ENCODE measurements at regions not wholly inside any gene's neighbourhood (a gene's known extent, or its start where the extent isn't known, plus 50 kb on each side); places are given as distances from the start of the nearest gene placed in this dataset.

DNA sequence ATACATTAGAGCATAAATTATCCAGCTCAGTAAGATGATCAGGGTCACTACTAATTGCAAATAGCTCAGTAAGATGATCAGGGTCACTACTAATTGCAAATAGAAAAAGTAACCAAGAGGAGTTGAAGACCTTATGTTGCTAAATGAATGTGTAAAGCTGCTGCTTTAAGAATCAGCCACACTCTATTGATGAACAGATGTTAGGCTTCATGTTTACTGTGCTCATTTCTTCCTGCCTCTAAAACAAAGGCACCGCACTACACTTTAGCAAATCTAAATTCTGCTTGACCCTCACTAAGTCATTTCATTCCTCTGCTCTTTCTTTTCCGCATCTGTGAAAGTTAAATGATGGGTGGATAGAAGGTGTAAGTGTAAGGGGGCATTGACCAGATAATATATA lies 92.6 kb upstream of the PLSCR4 start:
- TF ChIP-seq, protein P1, sequence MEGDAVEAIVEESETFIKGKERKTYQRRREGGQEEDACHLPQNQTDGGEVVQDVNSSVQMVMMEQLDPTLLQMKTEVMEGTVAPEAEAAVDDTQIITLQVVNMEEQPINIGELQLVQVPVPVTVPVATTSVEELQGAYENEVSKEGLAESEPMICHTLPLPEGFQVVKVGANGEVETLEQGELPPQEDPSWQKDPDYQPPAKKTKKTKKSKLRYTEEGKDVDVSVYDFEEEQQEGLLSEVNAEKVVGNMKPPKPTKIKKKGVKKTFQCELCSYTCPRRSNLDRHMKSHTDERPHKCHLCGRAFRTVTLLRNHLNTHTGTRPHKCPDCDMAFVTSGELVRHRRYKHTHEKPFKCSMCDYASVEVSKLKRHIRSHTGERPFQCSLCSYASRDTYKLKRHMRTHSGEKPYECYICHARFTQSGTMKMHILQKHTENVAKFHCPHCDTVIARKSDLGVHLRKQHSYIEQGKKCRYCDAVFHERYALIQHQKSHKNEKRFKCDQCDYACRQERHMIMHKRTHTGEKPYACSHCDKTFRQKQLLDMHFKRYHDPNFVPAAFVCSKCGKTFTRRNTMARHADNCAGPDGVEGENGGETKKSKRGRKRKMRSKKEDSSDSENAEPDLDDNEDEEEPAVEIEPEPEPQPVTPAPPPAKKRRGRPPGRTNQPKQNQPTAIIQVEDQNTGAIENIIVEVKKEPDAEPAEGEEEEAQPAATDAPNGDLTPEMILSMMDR (conservative IDR thresholded peaks at IDR 0.05; ENCODE audit: low read length): no peak
- no peak overlapping the region for H2AFZ ChIP-seq (ENCODE audit: low read length)

DNA sequence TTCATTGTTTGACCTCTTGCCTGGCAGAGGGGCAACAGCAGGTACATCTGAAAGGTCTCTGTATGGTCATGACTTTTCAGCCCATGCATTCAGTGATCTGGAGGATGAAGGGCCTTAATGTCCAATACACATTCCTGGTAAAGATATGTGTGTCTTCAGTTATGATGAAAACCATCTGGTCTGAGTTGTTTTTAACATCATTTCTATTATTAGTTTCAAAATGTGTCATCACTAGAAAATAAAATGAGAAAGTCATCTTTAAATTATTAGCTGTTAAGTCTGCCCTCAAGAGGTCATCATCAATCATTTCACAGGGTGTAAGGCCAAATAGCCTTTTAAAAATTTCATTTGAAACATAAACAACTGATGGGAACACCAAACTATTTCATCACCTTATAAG lies 92.1 kb upstream of the PLSCR4 start:
- Histone ChIP-seq H3K4me2 (ENCODE audit: low read depth, low read length, poor library complexity, severe bottlenecking) (no peak overlapping the region), H3K36me3 (ENCODE audit: insufficient read depth, low read length) (no peaks in the 10 kb centered on the region), H2AFZ (ENCODE audit: low read length) (no peak overlapping the region), H3F3A (ENCODE audit: low read depth) (no peaks in the 10 kb centered on the region), H4K20me1 (ENCODE audit: insufficient read depth, low read length, poor library complexity, severe bottlenecking) (no peaks in the 10 kb centered on the region), H3K9me2 (replicated peaks; ENCODE audit: low read depth, low read length) (no peaks in the 10 kb centered on the region), H3K27me3 (ENCODE audit: insufficient read depth, low read length, poor library complexity, severe bottlenecking) (no peaks in the 10 kb centered on the region), H3K79me2 (ENCODE audit: insufficient read depth, low read length) (no peaks in the 10 kb centered on the region), H3K4me3 (ENCODE audit: low read length, poor library complexity, severe bottlenecking) (no peak overlapping the region), H3K4me1 (ENCODE audit: insufficient read depth, low read length, poor library complexity, severe bottlenecking) (no peaks in the 10 kb centered on the region), H3K9ac (ENCODE audit: low read depth, low read length, poor library complexity, severe bottlenecking) (no peak overlapping the region), H3K9me3 (ENCODE audit: insufficient read depth, low read depth, low read length) (no peaks in the 10 kb centered on the region)
- TF ChIP-seq, protein P1 (conservative IDR thresholded peaks at IDR 0.05; ENCODE audit: low read length): no peak
- TF ChIP-seq EZH2phosphoT487 (IDR thresholded peaks at IDR 0.05; ENCODE audit: borderline replicate concordance): no peak

More for the DNA sequence above, 92.6 kb upstream of the PLSCR4 start:
- H4K20me1 ChIP-seq (ENCODE audit: insufficient read depth, low read length, poor library complexity, severe bottlenecking): no peaks in the 10 kb centered on the region
- no peaks in the 10 kb centered on the region for H3K36me3 ChIP-seq (ENCODE audit: insufficient read depth, low read length)
- H3K9ac ChIP-seq (ENCODE audit: low read depth, low read length, poor library complexity, severe bottlenecking): no peak overlapping the region
- no peaks in the 10 kb centered on the region for H3K4me1 ChIP-seq (ENCODE audit: insufficient read depth, low read length, poor library complexity, severe bottlenecking)
- H3K9me2 ChIP-seq (replicated peaks; ENCODE audit: low read depth, low read length): no peaks in the 10 kb centered on the region
- no peaks in the 10 kb centered on the region for H3K27me3 ChIP-seq (ENCODE audit: insufficient read depth, low read length, poor library complexity, severe bottlenecking)
- H3K9me3 ChIP-seq (ENCODE audit: insufficient read depth, low read depth, low read length): no peaks in the 10 kb centered on the region
- H3K4me2 ChIP-seq (ENCODE audit: low read depth, low read length, poor library complexity, severe bottlenecking): no peak overlapping the region
- no peaks in the 10 kb centered on the region for H3F3A ChIP-seq (ENCODE audit: low read depth)
- no peak overlapping the region for H3K4me3 ChIP-seq (ENCODE audit: low read length, poor library complexity, severe bottlenecking)
- H3K79me2 ChIP-seq (ENCODE audit: insufficient read depth, low read length): no peaks in the 10 kb centered on the region

DNA sequence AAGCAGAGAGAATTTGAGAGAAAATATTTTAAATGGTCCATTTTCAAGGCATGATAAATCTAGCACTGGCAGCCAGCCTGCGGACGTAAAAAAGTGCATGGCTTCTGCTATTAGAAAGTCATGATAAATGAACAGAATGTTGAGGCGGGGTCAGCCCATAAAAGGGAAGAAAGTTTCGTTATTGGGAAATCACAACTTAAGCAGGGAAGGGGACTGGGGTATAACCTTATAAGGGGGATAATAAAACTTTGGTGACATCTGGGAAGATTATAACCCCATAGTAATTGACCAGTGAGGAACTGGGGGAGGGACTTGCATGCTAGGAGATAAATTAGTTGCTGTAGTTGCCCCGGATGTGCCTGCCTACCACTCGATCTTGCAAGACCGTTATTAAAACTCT lies 88.4 kb upstream of the PLSCR4 start:
- no peaks in the 10 kb centered on the region for H3K4me1 ChIP-seq (ENCODE audit: insufficient read depth, low read length, poor library complexity, severe bottlenecking)
- H3K9ac ChIP-seq (ENCODE audit: low read depth, low read length, poor library complexity, severe bottlenecking): no peak overlapping the region
- no peaks in the 10 kb centered on the region for H3F3A ChIP-seq (ENCODE audit: low read depth)
- TF ChIP-seq, protein P1 (conservative IDR thresholded peaks at IDR 0.05; ENCODE audit: low read length): no peak
- TF ChIP-seq EZH2phosphoT487 (IDR thresholded peaks at IDR 0.05; ENCODE audit: borderline replicate concordance): no peak
- H3K4me3 ChIP-seq (ENCODE audit: low read length, poor library complexity, severe bottlenecking): no peak overlapping the region
- no peaks in the 10 kb centered on the region for H3K79me2 ChIP-seq (ENCODE audit: insufficient read depth, low read length)
- no peak overlapping the region for H3K4me2 ChIP-seq (ENCODE audit: low read depth, low read length, poor library complexity, severe bottlenecking)
- H4K20me1 ChIP-seq (ENCODE audit: insufficient read depth, low read length, poor library complexity, severe bottlenecking): no peaks in the 10 kb centered on the region
- no peaks in the 10 kb centered on the region for H3K27me3 ChIP-seq (ENCODE audit: insufficient read depth, low read length, poor library complexity, severe bottlenecking)
- H2AFZ ChIP-seq (ENCODE audit: low read length): no peak overlapping the region
- H3K9me2 ChIP-seq (replicated peaks; ENCODE audit: low read depth, low read length): no peaks in the 10 kb centered on the region
- H3K36me3 ChIP-seq (ENCODE audit: insufficient read depth, low read length): no peaks in the 10 kb centered on the region
- no peaks in the 10 kb centered on the region for H3K9me3 ChIP-seq (ENCODE audit: insufficient read depth, low read depth, low read length)
